HG02981 (cell line): ENCODE measurements at regions not wholly inside any gene's neighbourhood (a gene's known extent, or its start where the extent isn't known, plus 50 kb on each side); places are given as distances from the start of the nearest gene placed in this dataset.

Experiments used
- ATAC-seq: cut with Tn5 transposase; IDR thresholded peaks from one replicate; pipeline ENCODE4 v1.9.1; 2021; ENCODE audit warnings: mild to moderate bottlenecking, moderate library complexity; ENCODE audit not compliant: unreplicated experiment

DNA sequence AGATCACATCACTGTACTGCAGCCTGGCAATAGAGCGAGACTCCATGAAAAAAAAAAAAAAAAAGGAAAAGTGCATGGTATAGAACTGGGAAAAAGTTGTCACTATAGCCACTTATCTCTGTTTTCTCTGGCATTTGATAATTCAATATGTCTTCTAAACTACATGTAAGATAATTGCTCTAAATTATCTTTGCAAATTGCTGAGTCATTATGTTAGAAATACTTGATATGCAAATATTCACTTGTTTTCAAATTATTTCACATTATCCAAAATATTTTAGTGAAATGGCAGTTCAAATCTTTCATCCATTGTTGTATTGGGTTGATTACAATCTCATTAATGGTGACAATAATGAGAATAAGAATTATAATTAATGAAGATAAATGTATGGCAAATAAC, 1455.1 kb downstream of the KCNT2 start:
- ATAC-seq: no peak

DNA sequence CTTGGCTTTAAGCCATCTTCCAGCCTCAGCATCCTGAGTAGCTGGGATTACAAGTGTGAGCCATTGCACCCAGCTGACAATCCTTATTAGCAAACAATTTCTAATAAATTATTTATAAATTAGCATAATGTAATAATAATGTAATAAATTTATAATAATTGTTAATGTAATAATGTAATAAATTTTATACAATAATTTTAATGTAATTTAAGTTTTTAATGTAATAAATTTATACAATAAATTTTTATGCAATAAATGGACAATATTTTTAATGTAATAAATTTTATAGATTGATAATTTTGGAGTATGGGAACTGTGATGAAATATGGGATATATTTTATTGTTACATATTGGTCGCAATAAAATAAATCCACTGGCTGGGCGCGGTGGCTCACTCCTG, 1457.5 kb downstream of the KCNT2 start:
- ATAC-seq: no peak

DNA sequence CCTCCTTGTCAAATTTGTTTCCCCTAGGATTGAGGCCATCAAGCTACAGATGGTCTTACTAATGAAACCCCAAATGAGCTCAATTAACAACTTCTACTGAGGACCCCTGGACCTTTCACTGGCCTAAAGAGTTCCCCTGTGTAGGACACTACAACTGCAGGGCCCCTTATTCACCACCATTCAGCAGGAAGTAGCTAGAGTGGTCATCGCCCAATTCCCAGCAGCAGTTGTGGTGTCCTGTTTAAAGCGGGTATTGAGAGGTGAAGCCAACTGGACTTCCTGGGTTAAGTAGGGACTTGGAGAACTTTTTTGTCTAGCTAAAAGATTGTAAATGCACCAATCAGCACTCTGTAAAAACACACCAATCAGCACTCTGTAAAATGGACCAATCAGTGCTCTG, 1466.9 kb downstream of the KCNT2 start:
- no peak for ATAC-seq

DNA sequence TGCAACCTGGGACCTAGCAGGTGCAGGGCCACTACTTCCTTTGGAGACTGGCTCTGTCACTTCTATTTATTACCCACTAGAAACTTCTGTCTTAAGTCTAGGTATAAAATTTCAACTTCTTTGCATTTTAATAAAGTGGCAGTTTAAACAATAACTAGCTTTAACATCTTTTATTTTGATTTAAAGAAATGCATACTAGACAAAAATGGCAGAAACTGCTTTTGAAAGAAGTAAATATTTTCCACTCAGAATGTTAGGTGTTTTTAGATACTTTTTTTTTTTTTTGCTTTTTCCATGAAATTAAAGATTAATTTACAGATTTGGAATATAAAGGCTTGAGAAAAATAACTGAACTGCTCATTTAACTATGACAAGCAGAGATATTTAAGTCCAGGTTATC, 1477.6 kb downstream of the KCNT2 start:
- no peak for ATAC-seq

DNA sequence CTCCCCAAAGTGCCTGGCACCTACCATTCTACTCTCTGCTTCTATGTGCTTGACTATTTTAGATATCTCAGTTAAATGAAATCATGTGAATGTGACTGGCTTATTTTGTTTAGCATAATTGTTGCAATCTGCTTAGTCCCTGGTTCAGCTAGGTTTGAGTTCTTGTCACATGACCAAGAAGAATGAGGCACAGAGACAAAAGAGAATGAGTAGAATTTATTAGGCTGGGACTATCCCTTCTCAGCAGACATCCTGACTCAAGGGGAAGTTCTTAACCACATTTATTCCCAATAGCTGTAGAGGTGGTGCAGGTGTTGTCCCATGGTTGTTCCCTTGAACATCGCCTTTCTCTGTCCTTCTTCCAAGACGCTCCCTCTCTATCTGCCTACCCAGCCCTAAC, 1485.7 kb downstream of the KCNT2 start:
- ATAC-seq: no peak

DNA sequence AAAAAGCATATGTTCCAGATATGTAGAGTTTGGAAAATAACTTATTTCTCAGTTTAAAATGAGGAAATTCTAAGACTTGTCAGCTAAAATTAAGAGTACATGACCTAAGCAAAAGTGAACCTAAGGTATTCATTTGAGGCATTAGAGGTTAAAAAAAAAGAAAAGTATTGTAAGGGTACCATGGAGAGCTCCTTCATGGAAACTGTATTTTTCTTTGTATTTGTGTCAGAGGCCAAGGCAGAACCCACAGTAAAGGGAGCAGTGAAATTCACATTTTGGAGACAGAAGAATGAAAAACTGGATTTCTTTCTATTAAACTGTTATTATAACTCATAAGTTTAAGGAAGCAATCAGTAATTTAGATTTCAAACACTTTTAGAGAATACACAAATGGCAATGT, 1494.8 kb downstream of the KCNT2 start:
- no peak for ATAC-seq

DNA sequence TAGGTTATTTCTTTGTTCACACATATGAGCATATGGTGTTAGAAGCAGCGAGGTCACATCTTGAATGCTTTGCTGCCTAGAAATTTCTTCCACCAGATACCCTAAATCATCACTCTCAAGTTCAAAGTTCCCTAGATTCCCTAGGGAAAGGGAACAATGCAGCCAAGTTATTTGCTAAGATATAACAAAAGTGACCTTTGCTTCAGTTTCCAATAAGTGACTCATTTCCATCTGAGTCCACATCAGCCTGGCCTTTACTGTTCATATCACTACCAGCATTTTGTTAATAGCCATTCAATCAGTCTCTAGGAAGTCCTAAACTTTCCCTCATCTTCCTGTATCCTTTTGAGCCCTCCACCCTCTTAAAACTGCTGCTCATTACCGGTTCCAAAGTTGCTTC, 1502.5 kb downstream of the KCNT2 start:
- ATAC-seq: no peak

DNA sequence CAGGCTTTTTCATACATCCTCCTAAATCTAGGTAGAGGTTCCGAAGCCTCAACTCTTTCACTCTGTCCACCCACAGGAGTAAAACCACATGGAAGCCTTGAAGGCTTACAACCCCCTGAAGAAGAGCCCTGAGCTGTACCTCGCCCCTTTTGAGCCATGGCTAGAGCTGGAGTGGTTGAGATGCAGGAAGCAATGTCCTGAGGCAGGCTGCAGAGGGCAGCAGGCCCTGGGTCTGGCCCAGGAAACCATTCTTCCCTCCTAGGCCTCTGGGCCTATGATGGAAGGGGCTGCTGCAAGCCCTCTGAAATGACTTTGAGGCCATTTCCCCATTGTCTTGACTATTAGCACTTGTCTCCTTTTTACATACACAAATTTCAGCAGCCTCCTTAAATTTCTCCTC, 1503.0 kb downstream of the KCNT2 start:
- no peak for ATAC-seq

DNA sequence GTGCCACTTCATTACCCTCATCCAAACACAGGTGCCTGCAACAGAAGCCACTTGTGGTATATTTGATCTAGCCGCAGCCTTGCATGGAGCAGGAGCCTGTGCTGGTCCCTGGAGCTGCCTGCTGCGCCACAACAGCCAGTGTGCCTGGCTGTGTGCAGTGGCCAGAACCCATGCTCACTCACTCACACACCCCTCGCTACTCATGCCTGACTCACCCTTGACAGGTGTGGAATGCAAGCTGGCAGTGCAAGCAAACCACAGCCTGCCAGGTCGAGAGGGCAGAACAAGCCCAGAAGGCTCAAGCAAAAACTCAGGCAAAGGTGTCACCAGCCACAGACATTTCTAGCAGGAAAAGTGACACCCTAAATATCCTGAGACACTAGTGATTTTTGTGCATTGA, 1510.9 kb downstream of the KCNT2 start:
- no peak for ATAC-seq

DNA sequence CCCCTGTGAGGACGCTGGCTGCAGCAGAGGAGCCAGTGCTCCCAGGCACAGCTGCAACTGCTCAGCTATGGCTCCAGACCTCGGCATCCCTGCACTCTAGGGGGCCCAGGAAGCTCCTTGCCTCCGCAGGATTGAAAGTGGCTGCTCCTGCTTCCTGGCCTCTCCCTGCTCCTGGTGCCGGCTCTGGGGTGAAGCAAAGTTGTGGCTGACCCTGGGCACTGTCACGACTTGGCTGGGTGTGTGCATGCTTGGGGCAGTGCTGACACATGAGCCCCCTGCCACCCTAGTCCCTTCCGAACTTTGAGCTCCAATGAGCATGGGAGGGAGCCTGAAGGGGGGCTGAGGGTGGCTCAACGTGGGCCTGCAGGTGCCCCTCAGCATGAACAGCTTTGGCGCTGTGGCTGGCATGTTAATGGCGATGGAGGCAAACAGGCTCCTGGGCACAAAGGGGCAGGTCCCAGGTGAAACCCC, 1512.2 kb downstream of the KCNT2 start:
- ATAC-seq: no peak

DNA sequence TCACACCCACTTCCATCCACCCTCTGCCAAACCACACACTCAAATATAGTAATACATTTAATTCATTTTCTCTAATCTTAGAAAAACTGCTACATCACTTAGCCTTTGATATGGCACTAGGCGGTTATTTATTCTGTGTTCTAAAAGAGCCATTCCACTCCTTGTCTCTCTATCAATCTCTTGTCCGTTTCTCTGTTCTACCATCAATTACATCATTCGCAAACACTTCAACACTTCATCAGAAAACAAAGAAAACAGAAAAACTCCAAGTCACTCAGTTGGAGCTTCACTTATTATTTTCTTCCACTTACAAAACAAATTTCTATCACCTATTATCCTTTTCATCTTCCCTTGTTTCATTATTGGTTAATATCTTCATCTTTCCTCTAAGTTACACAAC, 1523.0 kb downstream of the KCNT2 start:
- ATAC-seq: no peak

DNA sequence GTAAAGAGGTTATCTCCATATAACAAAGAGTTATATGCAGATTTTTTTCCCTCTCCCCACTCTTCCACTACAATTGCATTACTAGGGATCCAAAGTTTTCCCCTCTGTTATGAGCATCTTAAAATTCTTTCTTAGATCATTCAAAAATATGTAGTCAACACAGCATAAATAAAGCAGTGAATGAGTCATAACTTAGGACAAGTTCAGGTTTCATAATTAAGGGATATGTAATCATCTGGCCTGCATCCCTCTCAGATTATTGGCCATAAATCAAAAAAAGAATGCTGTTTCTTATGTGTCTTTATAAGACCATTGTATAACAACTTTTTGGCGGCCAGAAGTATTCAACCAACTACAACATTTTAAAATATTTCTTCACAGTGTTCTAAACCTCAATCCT, 1526.1 kb downstream of the KCNT2 start:
- ATAC-seq: no peak

DNA sequence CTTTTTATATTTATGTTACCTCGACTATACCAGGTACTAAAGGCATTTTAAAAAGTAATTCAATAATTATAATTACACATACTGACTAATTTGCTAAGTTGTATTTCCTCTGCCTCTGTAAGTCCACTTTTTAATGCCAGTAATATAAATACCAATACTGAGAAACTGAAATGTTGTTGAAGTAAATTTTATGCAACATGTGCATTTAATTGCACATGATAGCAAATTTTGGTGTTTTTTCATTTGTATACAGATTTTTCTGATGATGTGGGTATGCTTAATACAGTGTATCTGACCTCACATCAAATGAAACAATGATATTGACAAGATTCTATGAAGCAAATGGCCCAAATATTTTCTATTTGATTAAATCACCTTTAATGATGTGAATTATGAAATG, 1531.6 kb downstream of the KCNT2 start:
- no peak for ATAC-seq

DNA sequence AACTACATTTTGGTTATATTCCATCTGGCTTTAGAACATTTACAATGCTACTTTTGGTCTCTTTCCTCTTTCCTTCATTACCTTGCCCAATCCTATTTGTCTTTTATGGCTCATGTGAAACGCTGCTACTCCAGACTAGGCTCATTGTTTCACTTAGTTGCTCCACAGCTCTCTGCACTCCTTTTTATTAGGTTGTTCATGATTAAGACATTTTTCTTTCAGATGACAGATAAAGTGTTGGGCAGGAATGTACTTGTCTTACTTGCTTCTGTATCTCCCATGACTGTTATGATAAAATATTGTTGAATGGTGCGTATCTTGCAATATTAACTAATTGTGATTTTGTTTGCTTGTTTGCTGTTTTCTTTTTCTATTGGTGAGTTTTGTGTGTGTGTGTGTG, 1532.3 kb downstream of the KCNT2 start:
- no peak for ATAC-seq

DNA sequence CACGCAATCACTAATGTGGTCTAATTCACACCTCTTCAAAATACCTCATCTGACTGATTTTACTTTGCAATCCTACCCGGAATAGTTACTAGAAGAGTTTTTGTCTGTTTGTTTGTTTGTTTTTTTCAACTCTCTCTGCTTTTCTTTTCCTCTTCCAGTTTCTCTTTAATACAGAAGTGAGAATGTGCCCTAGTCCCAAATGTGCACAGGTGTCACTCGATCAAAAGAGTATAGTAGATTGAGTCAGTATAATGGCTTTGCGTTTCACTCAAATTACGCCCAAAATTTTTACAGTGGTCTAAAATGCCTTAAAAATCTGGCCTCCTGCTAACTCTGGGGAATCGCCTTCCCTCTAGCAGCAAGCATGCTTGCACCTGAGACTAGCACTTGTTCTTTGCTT, 1536.8 kb downstream of the KCNT2 start:
- ATAC-seq: no peak

DNA sequence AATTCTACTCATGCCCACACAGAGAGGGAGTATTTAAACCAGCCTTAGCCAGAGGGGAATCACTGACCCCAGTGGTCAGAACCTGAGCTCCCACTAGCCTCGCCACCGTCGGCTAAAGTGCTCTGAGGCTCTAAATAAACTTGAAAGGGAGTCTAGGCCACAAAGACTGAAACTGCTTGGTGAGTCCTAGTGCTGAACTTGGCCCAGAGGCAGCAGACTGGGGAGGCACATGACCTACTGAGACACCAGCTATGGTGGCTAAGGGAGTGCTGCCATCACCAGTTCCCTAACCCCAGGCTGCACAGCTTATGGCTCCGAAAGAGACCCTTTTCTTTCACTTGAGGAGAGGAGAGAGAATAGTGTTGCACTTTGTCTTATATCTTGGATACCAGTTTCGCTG, 1542.8 kb downstream of the KCNT2 start:
- ATAC-seq: no peak

DNA sequence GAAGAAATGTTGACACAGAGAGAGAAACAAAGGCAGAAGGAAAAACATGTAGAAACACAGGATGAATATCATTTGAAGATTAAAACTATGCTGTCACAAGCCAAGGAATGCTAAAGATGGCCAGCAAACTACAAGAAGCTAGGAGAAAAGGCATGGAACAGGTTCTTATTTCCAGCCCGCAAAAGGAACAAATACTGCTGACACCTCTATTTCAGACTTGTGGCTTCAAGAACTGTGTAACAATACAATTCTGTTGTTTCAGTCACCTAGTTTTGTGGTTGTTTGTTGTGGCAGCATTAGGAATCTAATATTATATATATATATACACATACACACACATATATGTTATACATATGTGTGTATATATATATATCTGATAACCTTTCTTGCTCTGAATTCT, 1543.9 kb downstream of the KCNT2 start:
- no peak for ATAC-seq

DNA sequence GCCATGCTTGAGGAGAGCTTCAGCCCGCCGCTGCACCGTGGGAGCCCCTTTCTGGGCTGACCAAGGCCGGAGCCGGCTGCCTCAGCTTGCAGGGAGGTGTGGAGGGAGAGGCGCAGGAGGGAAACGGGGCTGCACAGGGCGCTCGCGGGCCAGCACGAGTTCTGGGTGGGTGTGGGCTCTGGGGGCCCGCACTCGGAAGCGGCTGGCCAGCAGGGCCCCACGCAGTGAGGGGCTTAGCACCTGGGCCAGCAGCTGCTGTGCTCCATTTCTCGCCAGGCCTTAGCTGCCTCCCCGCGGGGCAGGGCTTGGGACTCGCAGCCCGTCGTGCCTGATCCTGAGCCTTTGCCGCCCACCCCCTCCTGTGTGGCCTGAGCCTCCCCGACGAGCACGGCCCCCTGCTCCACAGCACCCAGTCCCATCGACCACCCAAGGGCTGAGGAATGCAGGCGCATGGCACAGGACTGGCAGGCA, 1554.0 kb downstream of the KCNT2 start:
- no peak for ATAC-seq

DNA sequence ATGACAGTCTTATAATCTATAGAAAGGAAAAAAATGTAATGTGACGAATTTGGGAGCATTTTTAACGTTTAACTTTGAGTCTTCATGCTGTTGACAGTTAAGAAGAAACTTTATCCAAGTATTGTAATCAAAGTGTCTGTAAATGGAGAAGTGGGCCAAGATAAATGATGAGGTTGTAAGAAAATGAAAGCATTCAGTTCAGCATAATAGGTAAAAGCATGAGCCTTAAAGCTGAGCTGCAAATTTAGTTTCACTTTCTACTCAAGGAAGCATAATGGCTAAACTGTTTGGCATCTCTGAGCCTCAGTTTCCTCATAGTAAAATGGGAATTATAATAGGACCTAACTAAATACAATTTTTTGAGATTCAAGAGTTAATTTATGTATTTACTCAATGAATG, 1554.8 kb downstream of the KCNT2 start:
- no peak for ATAC-seq

DNA sequence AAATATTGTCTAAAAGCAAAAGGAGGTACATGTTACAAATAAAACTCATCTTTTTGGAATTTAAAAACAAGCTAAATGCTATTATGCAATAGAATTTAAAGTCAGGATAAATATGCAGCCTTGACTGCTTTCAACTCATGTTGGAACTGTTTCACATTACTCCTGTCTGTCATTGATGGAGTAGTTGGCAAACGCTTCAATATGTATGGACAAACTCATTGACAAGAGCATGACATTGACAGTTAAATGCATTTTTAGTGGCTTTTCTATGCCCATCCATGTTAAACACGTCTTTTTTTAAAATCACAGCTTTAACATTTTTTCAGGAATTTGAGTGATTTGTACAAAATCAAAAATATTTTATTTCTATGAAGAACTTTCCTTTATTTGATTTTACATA, 1560.5 kb downstream of the KCNT2 start:
- ATAC-seq: no peak

DNA sequence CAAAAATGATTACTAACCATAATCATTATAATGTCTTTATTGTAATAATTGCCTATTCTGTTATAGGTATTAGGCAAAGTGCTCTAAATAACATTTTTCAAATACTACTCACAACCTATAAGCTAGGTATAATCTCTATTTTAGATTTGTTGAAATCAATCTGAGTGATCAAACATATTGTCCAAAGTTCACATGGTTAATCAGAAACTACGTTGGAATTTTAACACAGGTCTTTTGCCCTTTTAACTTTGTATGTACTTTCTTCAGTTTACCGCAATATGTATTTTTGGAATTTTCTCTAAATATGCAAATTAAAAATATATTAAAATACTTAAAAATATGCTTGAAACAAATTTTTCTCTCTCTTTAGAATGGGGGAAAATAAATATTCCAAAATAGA, 1563.2 kb downstream of the KCNT2 start:
- ATAC-seq: no peak

DNA sequence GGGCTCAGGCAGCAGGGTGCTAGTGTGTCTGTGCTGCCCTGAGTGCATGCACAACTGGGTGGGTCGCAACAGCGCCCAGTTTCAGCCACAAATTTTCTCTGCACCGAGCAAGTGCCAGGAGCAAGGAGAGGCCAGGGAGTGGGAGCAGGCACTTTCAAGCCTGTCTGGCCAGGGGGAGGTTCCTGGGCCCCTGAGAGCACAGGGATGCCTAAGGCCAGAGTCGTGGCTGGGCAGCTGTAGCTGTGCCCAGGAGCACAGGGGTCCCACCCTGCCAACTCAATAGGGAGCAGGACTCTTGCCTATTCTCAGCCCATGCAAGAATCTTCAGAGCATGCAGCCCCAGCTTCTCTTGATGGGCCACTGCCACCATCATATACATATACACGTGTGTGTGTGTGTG, 1577.4 kb downstream of the KCNT2 start:
- ATAC-seq: no peak

DNA sequence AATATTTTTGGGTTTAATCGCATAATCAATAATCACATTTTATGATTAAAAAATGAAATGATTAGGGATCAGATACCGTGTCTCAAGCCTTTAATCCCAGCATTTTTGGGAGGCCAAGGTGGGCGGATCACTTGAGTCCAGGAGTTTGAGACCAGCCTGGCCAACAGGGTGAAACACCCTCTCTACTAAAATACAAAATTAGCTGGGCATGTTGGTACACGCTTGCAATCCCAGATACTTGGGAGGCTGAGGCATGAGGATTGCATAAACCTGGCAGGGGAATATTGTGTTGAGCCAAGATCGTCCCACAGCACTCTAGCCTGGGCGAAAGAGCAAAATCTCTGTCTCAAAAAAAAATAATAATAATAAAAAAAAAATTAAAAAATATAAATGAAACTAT, 1581.4 kb downstream of the KCNT2 start:
- no peak for ATAC-seq

DNA sequence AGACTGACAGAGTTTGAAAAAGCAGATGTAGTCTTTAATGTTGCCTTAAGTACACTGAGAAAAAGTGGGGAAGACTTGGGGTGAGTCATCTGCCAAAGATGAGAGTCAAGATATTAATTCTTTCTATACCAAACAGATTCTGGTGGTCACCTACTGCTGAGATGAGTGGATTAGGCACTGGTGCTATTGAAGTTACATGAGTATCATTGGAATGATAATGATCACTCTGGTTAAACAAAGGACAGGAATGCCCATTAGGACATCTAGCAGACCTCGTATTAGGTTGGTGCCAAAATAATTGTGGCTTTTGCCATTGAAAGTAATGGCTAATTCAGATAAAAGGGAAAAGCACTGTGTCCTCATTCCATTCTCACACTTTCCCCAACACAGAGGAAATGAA, 1588.9 kb downstream of the KCNT2 start:
- no peak for ATAC-seq
